SJCRH30 (cell line): ENCODE measurements at regions not wholly inside any gene's neighbourhood (a gene's known extent, or its start where the extent isn't known, plus 50 kb on each side); places are given as distances from the start of the nearest gene placed in this dataset.

Experiments used
- DNase-seq, 2 experiments: peaks; one replicate each; pipeline ENCODE4 v3.0.0-alpha.2; 2015 to 2020
- H3K27ac ChIP-seq: fragments of 250-450 bp; sonication (Bioruptor Pico); 2 replicates; pipeline ENCODE4 v1.5.1; 2020; ENCODE audit warnings: mild to moderate bottlenecking, moderate library complexity
- H3K27me3 ChIP-seq: fragments of 250-450 bp; sonication (Bioruptor Pico); 2 replicates; pipeline ENCODE4 v1.5.1; 2020; ENCODE audit warnings: mild to moderate bottlenecking, moderate library complexity
- H3K36me3 ChIP-seq: fragments of 250-450 bp; sonication (Bioruptor Pico); 2 replicates; pipeline ENCODE4 v1.5.1; 2020; ENCODE audit warnings: mild to moderate bottlenecking, moderate library complexity
- H3K4me1 ChIP-seq: fragments of 250-450 bp; sonication (Bioruptor Pico); 2 replicates; pipeline ENCODE4 v1.5.1; 2020; ENCODE audit warnings: mild to moderate bottlenecking, moderate library complexity
- H3K4me3 ChIP-seq: fragments of 250-450 bp; sonication (Bioruptor Pico); 2 replicates; pipeline ENCODE4 v1.5.1; 2020; ENCODE audit warnings: mild to moderate bottlenecking, moderate library complexity
- H3K9me3 ChIP-seq: fragments of 250-450 bp; sonication (Bioruptor Pico); replicated peaks from 2 replicates; pipeline ENCODE4 v1.5.1; 2020; ENCODE audit warnings: mild to moderate bottlenecking, moderate library complexity

DNA sequence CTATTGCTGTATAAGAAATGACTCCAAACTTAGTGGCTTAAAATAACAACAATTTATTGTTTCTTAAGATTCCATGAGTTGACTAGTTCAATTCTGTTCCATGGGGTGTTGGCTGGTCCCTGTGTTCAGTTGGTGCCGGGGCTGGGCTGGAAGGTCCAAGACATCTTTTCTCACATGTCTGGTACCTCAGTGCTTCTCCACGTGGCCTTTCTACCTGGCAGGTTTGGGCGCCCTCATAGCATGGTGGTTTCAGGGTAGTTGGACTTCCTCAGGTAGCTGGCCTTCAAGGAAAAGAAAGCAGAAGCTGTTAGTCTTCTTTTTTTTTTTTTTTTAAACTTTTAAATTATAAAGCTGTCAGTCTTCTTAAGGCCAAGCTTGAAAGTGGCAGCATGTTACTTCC is 104.6 kb upstream of the LIMCH1 start:
- peak overlapping the region; percentile 25 for H3K27ac ChIP-seq

DNA sequence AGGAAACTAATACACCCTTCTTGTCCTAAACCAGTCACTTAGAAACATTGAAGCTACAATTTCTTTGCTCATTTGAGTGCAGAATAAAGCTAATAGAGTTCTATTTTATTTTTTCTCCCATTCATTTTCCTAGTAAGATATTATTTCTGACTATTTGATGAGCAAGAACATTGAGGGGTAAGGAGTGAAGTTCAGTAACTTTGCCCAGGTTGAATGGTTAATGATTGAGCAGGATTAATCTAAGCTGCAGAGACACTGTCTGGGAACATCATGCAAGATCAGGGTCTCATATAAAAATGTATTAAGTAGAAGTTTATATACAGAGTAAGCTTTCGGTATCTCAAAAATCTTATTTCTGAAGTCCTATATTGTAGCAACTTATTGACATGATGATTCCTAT is 102.4 kb upstream of the LIMCH1 start:
- no peak for DNase-seq
- H3K4me3 ChIP-seq = no peak overlapping the region
- no peaks in the 10 kb centered on the region for H3K27me3 ChIP-seq
- H3K27ac ChIP-seq = no peak overlapping the region
- H3K9me3 ChIP-seq = no peaks in the 10 kb centered on the region
- H3K36me3 ChIP-seq = no peaks in the 10 kb centered on the region
- peaks cover 42% of the 10 kb centered on the region for H3K4me1 ChIP-seq

More for the DNA sequence above, 104.6 kb upstream of the LIMCH1 start:
- no peaks in the 10 kb centered on the region for H3K27me3 ChIP-seq
- no peak overlapping the region for H3K4me3 ChIP-seq
- H3K9me3 ChIP-seq = no peaks in the 10 kb centered on the region
- no peak for DNase-seq
- H3K4me1 ChIP-seq = peaks cover 51% of the 10 kb centered on the region
- no peaks in the 10 kb centered on the region for H3K36me3 ChIP-seq

DNA sequence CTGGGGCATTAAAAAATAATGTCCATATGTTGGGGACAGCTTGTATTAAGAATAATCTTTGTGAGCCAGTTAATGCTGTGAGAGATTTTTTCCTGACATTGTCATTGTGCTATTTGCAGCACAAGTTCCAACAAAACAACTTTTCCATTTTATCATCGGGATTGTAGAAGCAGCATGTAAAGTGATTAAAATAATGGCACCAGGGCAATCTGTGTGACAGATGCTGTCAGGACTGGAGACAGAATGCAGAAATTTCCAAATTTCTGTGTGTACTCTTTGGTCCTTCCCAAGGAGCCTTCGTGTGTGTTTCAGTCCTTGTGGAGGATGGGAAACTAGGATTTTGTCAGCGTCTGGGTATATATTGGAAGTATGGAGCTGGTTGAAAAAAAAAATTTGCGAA is 101.5 kb upstream of the LIMCH1 start:
- DNase-seq = no peak
- Histone ChIP-seq H3K27ac (no peak overlapping the region), H3K4me3 (no peak overlapping the region), H3K4me1 (peaks cover 44% of the 10 kb centered on the region), H3K27me3 (no peaks in the 10 kb centered on the region), H3K9me3 (no peaks in the 10 kb centered on the region), H3K36me3 (no peaks in the 10 kb centered on the region)

DNA sequence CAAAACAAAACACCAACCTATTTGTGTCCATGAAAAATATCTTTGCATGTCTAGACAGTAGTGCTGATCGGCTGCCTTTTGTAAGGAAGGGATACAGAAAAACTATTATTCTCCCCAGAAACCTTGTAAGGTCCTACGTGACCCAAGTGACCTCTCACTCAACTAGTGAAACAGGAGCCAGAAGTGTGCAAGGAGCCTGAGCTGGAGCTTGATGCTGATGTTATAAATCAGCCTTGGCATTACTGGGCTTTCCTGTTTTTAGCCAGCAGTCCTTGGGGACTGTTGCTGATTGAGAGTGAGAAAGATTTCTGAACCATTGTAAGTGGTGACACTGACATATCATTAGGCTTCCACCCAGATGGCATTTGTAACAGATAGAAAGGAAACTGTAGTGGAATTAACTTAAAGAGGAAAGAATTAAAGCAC is 100.8 kb upstream of the LIMCH1 start:
- Histone ChIP-seq H3K4me1 (peaks cover 39% of the 10 kb centered on the region), H3K9me3 (no peaks in the 10 kb centered on the region), H3K27ac (no peak overlapping the region), H3K27me3 (no peaks in the 10 kb centered on the region), H3K36me3 (no peaks in the 10 kb centered on the region), H3K4me3 (no peak overlapping the region)
- peak in 1 of 2 experiments; percentile 21 for DNase-seq

DNA sequence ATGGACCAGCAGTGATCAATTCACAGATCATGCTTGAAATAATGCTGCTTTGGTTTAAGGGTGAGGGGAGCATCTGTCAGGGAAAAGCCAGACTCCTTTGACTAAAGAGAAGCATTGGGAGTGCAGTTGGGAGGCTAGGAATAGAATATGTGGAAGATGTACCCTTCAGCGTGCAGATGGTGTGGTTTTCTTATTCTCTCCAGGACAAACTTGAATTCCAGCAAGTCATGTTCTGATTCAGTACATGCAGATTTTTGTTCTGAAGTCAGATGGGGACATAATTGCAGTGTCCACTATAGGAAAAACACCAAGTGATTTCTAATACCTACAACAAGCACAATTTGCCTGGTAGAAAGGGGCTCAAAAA is 99.0 kb upstream of the LIMCH1 start:
- DNase-seq = no peak
- Histone ChIP-seq H3K9me3 (no peaks in the 10 kb centered on the region), H3K36me3 (no peaks in the 10 kb centered on the region), H3K27ac (no peak overlapping the region), H3K4me3 (no peak overlapping the region), H3K4me1 (peaks cover 25% of the 10 kb centered on the region), H3K27me3 (no peaks in the 10 kb centered on the region)

DNA sequence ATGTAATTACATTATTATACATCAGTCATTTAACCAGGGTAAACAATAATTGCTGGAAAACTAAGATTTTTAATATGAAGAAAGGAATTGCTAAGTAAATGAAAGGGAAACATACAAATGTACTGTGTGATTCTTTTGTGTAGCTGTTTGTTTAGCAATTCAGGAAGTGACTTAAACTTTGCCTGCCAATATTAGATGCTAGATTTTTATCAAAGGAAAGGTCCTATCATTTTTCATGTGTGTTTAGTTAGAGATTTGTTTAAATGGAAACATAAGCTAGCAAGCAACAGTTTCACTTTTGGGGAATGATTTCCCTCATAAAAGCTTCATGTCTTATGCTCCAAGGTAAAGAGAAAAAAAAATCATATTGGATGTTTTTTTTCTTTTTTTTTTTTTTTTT is 95.1 kb upstream of the LIMCH1 start:
- peaks cover 9% of the 10 kb centered on the region; the same call in 1 of the 2 replicates for H3K4me1 ChIP-seq
- no peak overlapping the region for H3K4me3 ChIP-seq
- H3K9me3 ChIP-seq = no peaks in the 10 kb centered on the region
- no peaks in the 10 kb centered on the region for H3K36me3 ChIP-seq
- H3K27ac ChIP-seq = no peak overlapping the region
- H3K27me3 ChIP-seq = no peaks in the 10 kb centered on the region
- no peak for DNase-seq

DNA sequence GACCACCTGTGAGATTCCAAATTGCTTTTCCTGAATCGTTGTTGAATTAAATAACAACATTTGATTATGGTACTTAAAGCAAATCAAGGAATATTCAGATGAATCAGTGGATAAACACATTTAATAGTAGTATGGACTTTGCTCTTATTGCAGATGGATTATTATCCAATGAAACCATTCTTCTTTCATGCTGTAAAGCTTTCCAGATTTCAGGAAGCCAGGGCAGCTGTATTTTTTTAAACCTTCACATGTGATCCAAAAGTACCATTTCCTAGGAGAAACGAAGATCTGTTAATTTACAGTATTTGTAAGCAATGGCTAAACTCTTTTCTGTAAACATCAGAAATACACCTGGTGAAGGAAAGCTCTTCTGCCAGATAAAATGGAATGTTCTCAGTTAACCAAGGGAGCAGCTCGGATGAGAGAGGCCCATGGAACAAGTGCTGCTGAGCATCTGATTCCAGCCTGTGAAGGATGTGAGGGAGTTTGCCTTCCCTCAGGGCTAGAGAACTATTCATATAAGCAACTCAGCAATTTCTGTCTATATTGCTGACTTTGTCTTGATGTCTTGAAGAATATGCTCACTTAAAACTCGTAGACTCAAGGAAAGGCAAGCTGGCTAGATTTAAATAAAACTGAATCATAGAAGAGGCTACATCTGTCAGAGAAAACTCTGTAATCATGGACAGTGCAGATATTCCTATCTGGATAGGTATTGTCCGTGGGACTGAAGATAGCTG is 94.4 kb upstream of the LIMCH1 start:
- H3K4me1 ChIP-seq = peaks cover 9% of the 10 kb centered on the region; the same call in 1 of the 2 replicates
- H3K4me3 ChIP-seq = no peak overlapping the region
- no peak overlapping the region for H3K27ac ChIP-seq
- DNase-seq = no peak
- H3K36me3 ChIP-seq = no peaks in the 10 kb centered on the region
- H3K9me3 ChIP-seq = no peaks in the 10 kb centered on the region
- no peaks in the 10 kb centered on the region for H3K27me3 ChIP-seq

DNA sequence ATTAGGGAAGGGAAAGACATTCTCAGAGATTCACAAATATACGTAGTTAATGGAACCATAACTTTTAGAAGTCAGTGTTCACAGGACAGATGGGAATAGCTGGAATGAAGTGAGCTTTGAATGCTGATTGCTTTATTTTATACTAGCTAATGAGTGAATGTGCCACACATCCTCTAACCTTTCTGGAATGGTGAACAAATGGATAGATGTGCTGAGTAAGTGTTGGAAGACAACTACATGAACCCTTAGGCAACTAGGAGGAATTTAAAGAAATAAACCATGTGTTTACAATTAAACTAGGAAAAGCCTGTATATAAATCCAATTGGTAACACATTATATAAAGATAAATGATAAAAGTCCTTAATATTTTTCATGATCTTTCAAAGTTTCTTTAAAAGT is 91.6 kb upstream of the LIMCH1 start:
- H3K27ac ChIP-seq = no peak overlapping the region
- no peak for DNase-seq
- no peaks in the 10 kb centered on the region for H3K36me3 ChIP-seq
- no peaks in the 10 kb centered on the region for H3K9me3 ChIP-seq
- H3K4me1 ChIP-seq = peaks cover 7% of the 10 kb centered on the region; the same call in 1 of the 2 replicates
- no peak overlapping the region for H3K4me3 ChIP-seq
- H3K27me3 ChIP-seq = no peaks in the 10 kb centered on the region

DNA sequence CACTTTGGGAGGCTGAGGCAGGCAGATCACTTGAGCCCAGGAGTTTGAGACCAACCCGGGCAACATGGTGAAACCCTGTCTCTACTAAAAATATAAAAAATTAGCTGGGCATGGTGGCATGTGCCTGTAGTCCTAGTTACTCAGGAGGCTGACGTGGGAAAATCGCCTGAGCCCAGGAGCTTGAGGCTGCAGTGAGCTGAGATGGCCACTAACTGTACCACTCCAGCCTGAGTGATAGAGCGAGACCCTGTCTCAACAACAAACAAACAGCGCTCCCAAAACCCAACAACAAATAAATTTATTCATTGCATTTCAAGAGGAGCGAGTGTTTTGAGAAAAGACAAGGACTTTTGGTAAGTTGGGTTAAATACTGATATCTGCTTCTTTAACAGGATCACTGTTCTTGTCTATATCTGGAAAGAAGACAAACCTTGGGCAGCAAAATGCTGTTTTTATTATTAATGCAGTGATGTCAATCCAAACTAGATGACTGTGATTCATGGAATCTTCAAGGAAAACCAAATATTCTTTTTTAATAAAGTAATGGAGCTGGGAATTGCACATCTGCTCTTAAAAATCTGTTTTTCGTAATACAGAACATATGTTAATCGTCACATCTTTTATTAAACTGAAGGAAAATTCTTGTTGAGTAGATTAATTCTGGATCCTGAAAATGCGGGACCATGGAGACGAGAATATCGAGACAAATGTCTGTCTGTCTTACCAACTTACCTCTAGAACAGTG is 90.8 kb upstream of the LIMCH1 start:
- Histone ChIP-seq H3K36me3 (no peaks in the 10 kb centered on the region), H3K27ac (no peak overlapping the region), H3K4me3 (no peak overlapping the region), H3K9me3 (no peaks in the 10 kb centered on the region), H3K4me1 (peaks cover 3% of the 10 kb centered on the region; the same call in 1 of the 2 replicates), H3K27me3 (no peaks in the 10 kb centered on the region)
- DNase-seq = no peak

DNA sequence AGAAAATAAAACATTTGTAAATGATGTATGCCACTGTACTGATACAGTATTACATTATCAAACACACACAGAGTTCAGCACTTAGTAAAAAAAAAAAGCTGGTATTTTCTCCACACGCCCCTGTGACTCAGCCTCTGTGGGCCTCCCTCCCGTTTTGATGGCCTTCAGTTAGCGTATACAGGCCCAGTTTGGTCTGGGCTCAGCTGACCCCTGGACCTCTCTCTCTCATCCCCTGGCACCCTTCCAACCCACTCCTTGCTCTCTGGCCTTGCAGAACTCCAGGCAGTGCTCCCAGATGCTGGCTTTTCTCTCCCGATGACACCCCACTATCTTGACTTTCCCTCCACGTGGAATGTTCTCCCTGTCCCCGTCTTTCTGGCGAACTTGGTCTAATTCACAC is 89.0 kb upstream of the LIMCH1 start:
- no peaks in the 10 kb centered on the region; the same call in 1 of the 2 replicates for H3K4me1 ChIP-seq
- DNase-seq = peak; percentile 13 to 22
- no peaks in the 10 kb centered on the region for H3K9me3 ChIP-seq
- no peak overlapping the region for H3K4me3 ChIP-seq
- H3K36me3 ChIP-seq = no peaks in the 10 kb centered on the region
- H3K27ac ChIP-seq = no peak overlapping the region
- H3K27me3 ChIP-seq = no peaks in the 10 kb centered on the region

DNA sequence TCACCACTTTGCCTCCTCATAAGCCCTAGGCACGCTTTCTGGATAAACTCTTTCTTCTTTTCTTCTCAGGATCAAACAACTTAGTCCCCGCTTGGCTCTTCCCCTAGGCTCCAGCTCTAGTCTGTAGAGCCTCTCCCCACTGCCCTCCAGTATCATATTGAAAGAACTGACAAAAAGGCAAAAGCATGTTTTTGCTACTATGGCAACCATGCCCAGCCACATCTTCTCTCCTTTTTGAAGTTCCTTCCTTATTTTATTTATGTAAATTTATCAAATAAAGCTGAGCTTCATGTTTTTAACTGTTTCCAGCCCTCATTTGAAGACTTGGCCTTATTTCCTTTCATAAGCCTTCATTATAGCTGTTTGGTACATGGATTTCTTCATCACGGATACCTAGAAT is 86.0 kb upstream of the LIMCH1 start:
- no peaks in the 10 kb centered on the region for H3K9me3 ChIP-seq
- DNase-seq = no peak
- no peaks in the 10 kb centered on the region for H3K36me3 ChIP-seq
- H3K27ac ChIP-seq = no peak overlapping the region
- no peak overlapping the region for H3K4me3 ChIP-seq
- H3K4me1 ChIP-seq = peaks cover 12% of the 10 kb centered on the region
- H3K27me3 ChIP-seq = no peaks in the 10 kb centered on the region

DNA sequence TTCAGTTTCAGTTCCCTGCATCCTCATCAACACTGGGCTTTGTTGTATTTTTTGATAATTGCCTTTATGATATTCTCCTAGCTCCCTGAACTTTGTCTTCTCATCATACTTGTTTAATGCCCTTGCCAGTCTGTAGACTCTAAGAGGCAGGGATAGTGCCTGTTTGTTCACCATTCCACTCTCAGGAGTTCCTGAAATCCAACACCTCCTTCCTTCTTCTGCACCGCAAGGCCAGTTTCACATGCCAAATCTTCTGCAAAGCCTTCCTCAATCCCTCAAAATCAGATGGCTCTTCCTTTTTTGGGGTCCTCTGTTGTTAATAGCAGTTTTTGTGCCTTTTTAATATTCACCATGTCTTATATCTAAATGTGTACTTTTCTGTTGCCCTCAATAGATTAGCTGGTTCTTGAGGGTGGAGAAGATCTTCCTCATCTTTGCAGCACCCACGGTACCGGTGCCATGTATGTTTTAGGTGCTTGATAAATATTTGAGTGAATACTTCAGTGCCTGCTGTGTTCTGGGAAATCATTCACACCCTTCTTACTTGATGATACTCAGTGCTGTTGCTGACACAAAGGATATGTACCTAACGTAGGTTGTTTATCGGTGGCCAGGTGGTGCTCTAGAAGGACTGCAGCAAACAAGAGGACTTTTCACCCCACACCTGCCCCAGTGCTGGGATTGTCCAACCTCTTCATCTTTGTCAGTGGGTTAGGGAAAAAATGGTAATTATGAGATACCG is 85.3 kb upstream of the LIMCH1 start:
- H3K4me3 ChIP-seq = no peak overlapping the region
- H3K36me3 ChIP-seq = no peaks in the 10 kb centered on the region
- H3K27ac ChIP-seq = no peak overlapping the region
- no peaks in the 10 kb centered on the region for H3K9me3 ChIP-seq
- H3K27me3 ChIP-seq = no peaks in the 10 kb centered on the region
- DNase-seq = no peak
- peaks cover 12% of the 10 kb centered on the region for H3K4me1 ChIP-seq

DNA sequence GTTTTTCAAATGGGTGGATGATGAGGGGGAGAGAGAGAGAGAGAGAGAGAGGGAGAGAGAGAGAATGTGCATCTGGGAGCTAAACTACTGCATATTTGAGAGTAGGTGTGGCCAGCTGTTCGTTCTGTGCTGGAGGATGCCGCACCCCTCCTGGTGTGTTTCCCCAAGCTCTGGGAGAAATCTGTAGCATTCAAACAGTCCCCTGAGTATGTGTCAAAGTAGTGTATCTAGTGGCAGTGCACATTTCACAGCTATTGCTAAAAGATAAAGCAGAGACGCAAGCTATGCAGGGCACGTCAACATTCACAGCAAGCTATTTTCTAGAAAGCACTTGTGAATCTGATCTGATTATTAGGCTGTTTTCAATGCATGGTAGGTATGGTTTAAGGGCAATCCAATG is 83.5 kb upstream of the LIMCH1 start:
- Histone ChIP-seq H3K27ac (no peak overlapping the region), H3K9me3 (no peaks in the 10 kb centered on the region), H3K36me3 (no peaks in the 10 kb centered on the region), H3K4me3 (no peak overlapping the region), H3K27me3 (no peaks in the 10 kb centered on the region), H3K4me1 (peaks cover 12% of the 10 kb centered on the region)
- peak; percentile 13 to 21 for DNase-seq

DNA sequence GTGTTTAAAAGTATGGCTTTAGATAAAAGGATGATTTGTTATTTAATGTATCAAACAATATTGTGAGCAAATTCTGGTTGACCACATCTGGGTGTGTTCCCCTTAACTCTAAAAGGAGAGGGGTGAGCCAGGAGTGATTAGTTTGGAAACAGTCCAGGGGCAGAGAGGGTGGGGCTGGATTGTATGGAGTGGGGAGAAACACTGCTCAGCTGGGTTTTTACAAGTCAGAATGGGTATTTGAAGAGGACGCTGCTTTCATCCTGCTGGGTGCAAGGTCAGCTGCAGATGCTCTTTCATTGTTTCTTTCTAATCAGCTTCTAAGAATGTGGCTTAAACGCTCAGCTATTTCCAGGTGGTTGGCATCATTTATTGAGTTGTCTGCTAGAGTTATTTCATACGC is 82.8 kb upstream of the LIMCH1 start:
- Histone ChIP-seq H3K27me3 (no peaks in the 10 kb centered on the region), H3K36me3 (no peaks in the 10 kb centered on the region), H3K9me3 (no peaks in the 10 kb centered on the region), H3K4me1 (peaks cover 12% of the 10 kb centered on the region), H3K27ac (no peak overlapping the region), H3K4me3 (no peak overlapping the region)
- DNase-seq = peak in 1 of 2 experiments; percentile 15

DNA sequence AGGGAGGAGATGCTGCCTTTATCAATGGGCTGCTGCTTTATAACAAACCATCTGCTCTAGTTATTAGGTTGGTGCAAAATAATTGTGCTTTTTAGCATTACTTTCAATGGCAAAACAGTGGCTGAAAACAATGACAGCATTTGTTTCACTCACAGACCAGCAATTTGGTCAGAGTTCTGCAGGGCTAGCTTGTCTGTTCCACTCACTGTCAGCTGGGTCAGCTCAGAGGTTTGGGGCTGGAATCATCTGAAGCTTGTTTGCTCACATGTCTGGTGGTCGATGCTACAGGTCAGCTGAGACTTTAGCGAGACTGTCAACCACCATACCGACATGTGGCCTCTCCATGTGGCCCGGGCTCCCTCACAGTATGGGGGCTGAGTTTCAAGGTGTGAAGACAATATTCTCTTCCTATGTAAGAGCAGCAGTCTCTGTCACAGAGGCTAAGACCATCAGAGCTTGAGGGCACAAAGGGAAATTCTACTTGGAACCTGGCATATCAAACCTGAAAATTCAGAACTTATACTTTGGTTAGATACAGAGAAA is 81.3 kb upstream of the LIMCH1 start:
- Histone ChIP-seq H3K9me3 (no peaks in the 10 kb centered on the region), H3K36me3 (no peaks in the 10 kb centered on the region), H3K27me3 (no peaks in the 10 kb centered on the region), H3K4me1 (peaks cover 12% of the 10 kb centered on the region), H3K4me3 (no peak overlapping the region), H3K27ac (no peak overlapping the region)
- DNase-seq = no peak
